GM13976 (cell line): ENCODE measurements at regions not wholly inside any gene's neighbourhood (a gene's known extent, or its start where the extent isn't known, plus 50 kb on each side); places are given as distances from the start of the nearest gene placed in this dataset.
A peak's percentile ranks its signal among the peaks of the same experiment; 100 is the strongest.
"Not testable (repeated sequence)": the region's sequence is repeated elsewhere in the genome, so short reads cannot be mapped to it uniquely, and the experiment has no call there.

Experiments used
- DNase-seq: peaks from one replicate; pipeline ENCODE4 v3.0.0; 2012; ENCODE audit warnings: low spot score
- in situ Hi-C: fragments of 300-500 bp; cut with MboI; formaldehyde crosslinking; loops from one replicate; pipeline ENCODE4 v1.12.0; 2022; ENCODE audit warnings: low sequenced_read_pairs, mixed read lengths, inconsistent platforms; ENCODE audit not compliant: unreplicated experiment
- TF ChIP-seq, protein P1 (sequence below): IDR thresholded peaks from 2 replicates; pipeline ENCODE4 v1.5.1; 2012; ENCODE audit warnings: borderline replicate concordance, mild to moderate bottlenecking; ENCODE audit not compliant: insufficient read depth; ENCODE audit errors: extremely low read depth, missing control alignments, control extremely low read depth

DNA sequence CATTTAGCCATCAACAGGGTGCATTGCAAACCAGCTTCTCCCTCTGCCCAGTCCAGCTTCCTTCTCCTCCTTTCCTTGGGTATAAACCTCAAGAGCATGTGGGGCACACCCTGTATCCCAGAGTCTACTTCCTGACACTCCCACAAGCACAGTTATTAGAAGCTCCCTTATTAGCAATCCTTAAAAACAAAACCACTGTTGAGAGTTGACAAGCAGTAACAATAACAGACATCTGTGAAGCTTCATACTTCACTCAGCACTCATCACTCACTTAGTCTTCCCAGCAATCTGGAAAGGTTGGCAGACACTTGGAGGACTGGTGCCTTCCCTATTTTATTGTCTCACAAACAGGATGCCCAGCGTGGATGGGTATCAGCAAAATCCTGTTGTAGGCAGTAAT lies 155.5 kb upstream of the PROK2 start:
- TF ChIP-seq, protein P1, sequence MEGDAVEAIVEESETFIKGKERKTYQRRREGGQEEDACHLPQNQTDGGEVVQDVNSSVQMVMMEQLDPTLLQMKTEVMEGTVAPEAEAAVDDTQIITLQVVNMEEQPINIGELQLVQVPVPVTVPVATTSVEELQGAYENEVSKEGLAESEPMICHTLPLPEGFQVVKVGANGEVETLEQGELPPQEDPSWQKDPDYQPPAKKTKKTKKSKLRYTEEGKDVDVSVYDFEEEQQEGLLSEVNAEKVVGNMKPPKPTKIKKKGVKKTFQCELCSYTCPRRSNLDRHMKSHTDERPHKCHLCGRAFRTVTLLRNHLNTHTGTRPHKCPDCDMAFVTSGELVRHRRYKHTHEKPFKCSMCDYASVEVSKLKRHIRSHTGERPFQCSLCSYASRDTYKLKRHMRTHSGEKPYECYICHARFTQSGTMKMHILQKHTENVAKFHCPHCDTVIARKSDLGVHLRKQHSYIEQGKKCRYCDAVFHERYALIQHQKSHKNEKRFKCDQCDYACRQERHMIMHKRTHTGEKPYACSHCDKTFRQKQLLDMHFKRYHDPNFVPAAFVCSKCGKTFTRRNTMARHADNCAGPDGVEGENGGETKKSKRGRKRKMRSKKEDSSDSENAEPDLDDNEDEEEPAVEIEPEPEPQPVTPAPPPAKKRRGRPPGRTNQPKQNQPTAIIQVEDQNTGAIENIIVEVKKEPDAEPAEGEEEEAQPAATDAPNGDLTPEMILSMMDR: no peak
- in situ Hi-C loops: loop anchor here (25.0 kb wide), 1 partner anchor 322 kb away; no protein-coding TSS in a partner anchor

DNA sequence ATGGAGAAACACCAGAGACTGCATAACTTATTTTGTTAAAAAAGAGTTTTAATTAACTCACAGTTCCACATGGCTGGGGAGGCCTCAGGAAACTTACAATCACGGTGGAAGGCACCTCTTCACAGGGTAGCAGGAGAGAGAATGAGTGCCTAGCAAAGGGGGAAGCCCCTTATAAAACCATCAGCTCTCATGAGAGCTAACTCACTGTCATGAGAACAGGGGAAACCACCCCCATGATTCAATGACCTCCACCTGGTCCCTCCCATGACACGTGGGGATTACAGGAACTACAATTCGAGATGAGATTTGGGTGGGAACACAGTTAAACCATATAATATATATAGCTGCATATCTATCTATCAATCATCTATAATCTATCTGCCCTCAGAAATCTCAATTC lies 153.1 kb upstream of the PROK2 start:
- DNase-seq: not testable (repeated sequence)
- in situ Hi-C loops: loop anchor here (25.0 kb wide), 1 partner anchor 324 kb away; no protein-coding TSS in a partner anchor

More for the DNA sequence above, 155.5 kb upstream of the PROK2 start:
- DNase-seq: no peak

DNA sequence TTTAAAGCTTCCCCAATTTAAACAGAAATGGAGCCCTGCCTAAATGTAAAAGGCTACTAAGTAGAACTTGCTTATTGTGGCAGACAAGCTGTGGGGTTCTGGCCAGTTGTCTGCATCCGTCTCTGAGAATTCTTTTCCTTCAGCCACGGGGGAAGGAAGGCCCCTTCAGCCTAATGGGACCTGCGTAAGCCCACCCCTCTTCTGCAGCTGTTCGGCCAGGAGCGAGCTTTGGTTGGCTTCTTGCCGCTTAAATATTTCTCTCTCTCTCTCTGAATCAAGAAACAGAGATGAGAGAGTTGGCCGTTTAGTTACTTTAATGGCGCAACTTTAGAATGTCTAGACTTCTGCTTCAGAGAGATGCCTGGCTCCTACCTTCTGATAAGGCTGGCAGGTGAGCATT lies 151.7 kb upstream of the PROK2 start:
- no peak for DNase-seq
- TF ChIP-seq, protein P1: no peak
- in situ Hi-C loops: loop anchor here (25.0 kb wide), 1 partner anchor 326 kb away; no protein-coding TSS in a partner anchor

DNA sequence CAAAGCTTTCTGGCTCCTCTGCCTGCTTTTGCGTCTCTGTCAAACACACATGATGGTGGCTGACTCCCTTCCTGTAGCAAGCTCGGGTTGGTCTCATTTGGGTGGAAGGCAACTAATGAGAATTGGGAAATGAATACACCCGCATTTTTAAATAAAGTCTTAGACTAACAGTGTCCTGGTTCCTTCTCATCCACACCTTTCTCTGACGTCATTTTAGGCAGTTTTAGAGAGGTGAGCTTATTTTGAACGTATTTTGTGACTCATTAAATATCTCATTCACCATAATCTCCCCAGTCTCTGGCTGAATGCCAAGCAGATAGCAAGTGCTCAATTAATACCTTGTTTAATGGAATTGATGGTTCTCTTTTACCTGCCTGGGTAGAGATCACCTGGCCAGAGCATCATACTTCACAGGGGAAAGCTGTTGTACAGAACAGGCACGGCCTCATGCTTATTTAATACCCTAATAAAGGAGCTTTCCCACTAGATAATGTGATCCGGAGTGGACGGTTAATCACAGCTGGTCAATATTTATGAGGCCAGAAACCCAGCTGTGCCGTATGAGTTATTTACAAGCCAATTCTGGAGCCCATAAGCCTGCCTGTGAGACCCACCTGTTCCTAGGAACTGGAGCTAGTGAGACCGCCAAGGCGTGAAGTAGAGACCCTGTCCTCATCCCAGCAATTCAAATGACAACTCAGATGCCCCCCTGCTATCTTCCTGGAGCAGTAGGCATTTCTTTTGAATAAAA lies 149.7 kb upstream of the PROK2 start:
- no peak for DNase-seq
- TF ChIP-seq, protein P1: no peak
- in situ Hi-C loops: loop anchor here (25.0 kb wide), 1 partner anchor 328 kb away; no protein-coding TSS in a partner anchor

DNA sequence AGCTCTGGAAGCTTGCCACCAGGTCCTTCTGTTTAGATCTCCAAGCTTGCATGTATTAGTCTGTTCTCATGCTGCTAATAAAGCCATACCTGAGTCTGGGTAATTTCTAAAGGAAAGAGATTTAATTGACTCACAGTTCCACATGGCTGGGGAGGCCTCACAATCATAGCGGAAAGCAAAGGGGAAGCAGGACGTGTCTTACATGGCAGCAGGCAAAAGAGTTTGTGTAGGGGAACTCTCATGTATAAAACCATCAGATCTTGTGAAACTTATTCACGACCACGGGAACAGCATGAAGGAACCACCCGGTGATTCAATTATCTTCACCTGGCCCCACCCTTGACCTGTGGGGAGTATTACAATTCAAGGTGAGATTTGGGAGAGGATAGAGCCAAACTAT lies 147.0 kb upstream of the PROK2 start:
- DNase-seq: no peak
- TF ChIP-seq, protein P1: no peak
- in situ Hi-C loops: loop anchor here (25.0 kb wide), 1 partner anchor 330 kb away; no protein-coding TSS in a partner anchor

DNA sequence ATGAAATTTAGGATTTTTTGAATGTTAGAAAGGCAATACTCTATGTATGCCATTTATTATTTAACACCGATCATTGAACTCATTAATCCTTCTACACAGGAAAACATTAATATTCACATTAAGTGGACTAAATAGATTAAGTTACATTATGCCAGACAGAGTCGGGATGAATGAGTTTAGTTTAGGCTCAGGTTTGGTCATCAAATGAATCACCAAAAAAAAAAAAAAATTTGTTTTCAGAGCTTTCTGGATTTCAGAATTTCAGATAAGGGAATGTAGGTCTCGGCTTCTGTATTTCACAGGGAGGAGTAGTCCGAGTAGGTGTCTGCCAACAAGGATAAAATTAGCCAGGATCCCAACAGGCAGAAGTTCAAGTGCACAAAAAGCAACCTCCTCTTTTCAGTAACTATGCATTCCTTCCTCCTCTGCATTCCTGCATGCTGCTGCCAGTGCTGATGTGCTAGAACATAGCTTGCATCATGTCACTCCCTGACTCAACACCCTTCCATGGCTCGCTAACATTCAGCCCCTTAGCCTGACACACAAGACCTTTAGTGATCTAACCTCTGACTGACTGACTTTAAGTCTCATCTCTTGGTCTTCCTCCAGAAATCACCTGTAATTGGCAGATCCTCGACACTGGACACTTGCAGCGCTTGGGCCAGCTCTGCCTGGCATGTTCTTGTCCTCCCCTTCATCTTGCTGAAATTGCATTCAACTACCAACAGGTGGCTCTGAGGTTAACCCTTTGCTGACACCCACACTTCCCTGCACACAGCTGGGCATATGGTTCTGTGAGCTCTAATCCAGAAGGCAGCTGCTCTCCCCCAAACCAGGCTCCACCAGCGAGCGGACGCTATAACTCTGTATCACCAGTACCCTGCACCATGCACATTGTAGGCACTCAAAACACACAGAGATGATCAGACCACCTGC lies 145.4 kb upstream of the PROK2 start:
- TF ChIP-seq, protein P1: peak; percentile 36
- DNase-seq: peak; percentile 59
- in situ Hi-C loops: loop anchor here (25.0 kb wide), 1 partner anchor 332 kb away; no protein-coding TSS in a partner anchor

DNA sequence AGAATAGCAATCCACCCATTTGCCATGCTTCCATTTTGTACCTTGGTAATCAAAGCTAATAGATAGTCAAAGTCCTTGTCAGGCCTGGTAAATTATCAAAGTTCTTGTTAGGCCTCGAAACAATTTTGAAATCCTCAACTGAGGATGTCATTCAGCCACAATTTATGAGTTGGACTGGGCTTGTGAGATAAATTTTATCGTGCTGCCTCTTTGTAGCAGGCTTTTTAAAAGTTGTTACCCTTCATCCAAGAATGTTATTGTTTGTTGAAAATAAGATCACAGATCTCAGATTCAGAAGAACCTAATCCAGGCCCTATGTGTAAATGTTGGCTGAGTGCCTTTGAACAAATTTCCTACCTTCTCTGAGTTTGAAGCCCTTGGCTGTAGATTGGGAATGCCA lies 143.3 kb upstream of the PROK2 start:
- no peak for DNase-seq
- TF ChIP-seq, protein P1: no peak
- in situ Hi-C loops: loop anchor here (25.0 kb wide), 1 partner anchor 334 kb away; no protein-coding TSS in a partner anchor
